IMR-90 (cell line): ENCODE measurements at regions not wholly inside any gene's neighbourhood (a gene's known extent, or its start where the extent isn't known, plus 50 kb on each side); places are given as distances from the start of the nearest gene placed in this dataset.

Source experiments
- ATAC-seq: fragments of 200-7000 bp; cut with Tn5 transposase; 2 replicates; pipeline ENCODE4 v1.9.1; 2020; ENCODE audit warnings: low read depth, mild to moderate bottlenecking, moderate library complexity
- BruUV-seq: library from RNA; stranded (reverse); fragments of 400-500 nt; replicated peaks from 2 replicates; lab custom pipeline; 2021; lab: Mats Ljungman, UMichigan
- CTCF ChIA-PET: fragments of 300-600 bp; formaldehyde crosslinking; extraction: SDS; loops from one replicate; lab custom pipeline; 2021; ENCODE audit warnings: antibody characterized with exemption; lab: Yijun Ruan, JAX
- POLR2A ChIA-PET: fragments of 300-600 bp; sonication (Branson Sonifier 250); formaldehyde crosslinking; loops from one replicate; lab custom pipeline; 2022; ENCODE audit warnings: antibody characterized with exemption; ENCODE audit not compliant: unreplicated experiment; lab: Charles Lee
- DNase-seq: peaks from one replicate; pipeline ENCODE4 v3.0.0; 2013
- H2AFZ ChIP-seq: replicated peaks from 2 replicates; pipeline ENCODE3; 2013; ENCODE audit warnings: low read length, mild to moderate bottlenecking; ENCODE audit not compliant: poor library complexity
- H2AK5ac ChIP-seq: 2 replicates; pipeline ENCODE4 v1.6.1; 2013; ENCODE audit warnings: low read depth, low read length, inconsistent platforms
- H2AK9ac ChIP-seq: replicated peaks from 2 replicates; pipeline ENCODE3; 2013; ENCODE audit warnings: mild to moderate bottlenecking, low read depth, low read length, moderate library complexity; ENCODE audit not compliant: poor library complexity
- H2BK120ac ChIP-seq: 2 replicates; pipeline ENCODE4 v1.6.1; 2013; ENCODE audit warnings: low read depth, low read length, inconsistent platforms
- H2BK15ac ChIP-seq: 3 replicates; pipeline ENCODE4 v1.6.1; 2013; ENCODE audit warnings: low read depth, low read length, inconsistent platforms
- H2BK20ac ChIP-seq: 2 replicates; pipeline ENCODE4 v1.6.1; 2013; ENCODE audit warnings: low read depth, mild to moderate bottlenecking, inconsistent platforms, low read length, moderate library complexity
- H2BK5ac ChIP-seq: 2 replicates; pipeline ENCODE4 v1.6.1; 2013; ENCODE audit warnings: mild to moderate bottlenecking, low read depth, low read length, inconsistent platforms; ENCODE audit not compliant: poor library complexity, severe bottlenecking
- H3K14ac ChIP-seq: replicated peaks from 2 replicates; pipeline ENCODE4 v1.6.1; 2013; ENCODE audit warnings: low read depth, low read length, inconsistent platforms
- H3K18ac ChIP-seq: 2 replicates; pipeline ENCODE4 v1.6.1; 2013; ENCODE audit warnings: low read depth, low read length, control low read depth
- H3K23ac ChIP-seq: 2 replicates; pipeline ENCODE4 v1.6.1; 2013; ENCODE audit warnings: low read depth, low read length, inconsistent platforms
- H3K27ac ChIP-seq: 2 replicates; pipeline ENCODE4 v1.5.1; 2013; ENCODE audit warnings: mild to moderate bottlenecking, control low read depth, low read length; ENCODE audit not compliant: insufficient read depth
- H3K27me3 ChIP-seq: 2 replicates; pipeline ENCODE4 v1.6.1; 2013; ENCODE audit warnings: low read length; ENCODE audit not compliant: control insufficient read depth, insufficient read depth
- H3K36me3 ChIP-seq: 2 replicates; pipeline ENCODE4 v1.6.1; 2013; ENCODE audit warnings: low read length, mixed read lengths; ENCODE audit not compliant: control insufficient read depth, insufficient read depth
- H3K4ac ChIP-seq: 2 replicates; pipeline ENCODE4 v1.6.1; 2013; ENCODE audit warnings: low read depth, low read length, inconsistent platforms
- H3K4me1 ChIP-seq: 2 replicates; pipeline ENCODE4 v1.6.1; 2013; ENCODE audit warnings: low read length, mixed read lengths; ENCODE audit not compliant: control insufficient read depth, insufficient read depth
- H3K4me2 ChIP-seq: 2 replicates; pipeline ENCODE4 v1.6.1; 2013; ENCODE audit warnings: low read depth, mild to moderate bottlenecking, control low read depth, low read length, moderate library complexity
- H3K4me3 ChIP-seq: 2 replicates; pipeline ENCODE4 v1.5.1; 2013; ENCODE audit warnings: low read depth, mild to moderate bottlenecking, control low read depth, low read length, moderate library complexity; ENCODE audit not compliant: insufficient read depth
- H3K56ac ChIP-seq: 2 replicates; pipeline ENCODE4 v1.6.1; 2013; ENCODE audit warnings: low read length, inconsistent platforms; ENCODE audit not compliant: insufficient read depth; ENCODE audit errors: extremely low read depth
- H3K79me1 ChIP-seq, 2 experiments: 2 replicates each; pipeline ENCODE4 v1.6.1; 2013; ENCODE audit warnings: low read length in 2 of 2, inconsistent platforms in 1 of 2, low read depth in 1 of 2
- H3K9ac ChIP-seq: 2 replicates; pipeline ENCODE4 v1.6.1; 2013; ENCODE audit warnings: low read depth, low read length, control low read depth
- H3K9me1 ChIP-seq: 2 replicates; pipeline ENCODE4 v1.6.1; 2013; ENCODE audit warnings: low read length, inconsistent platforms; ENCODE audit not compliant: insufficient read depth
- H3K9me3 ChIP-seq: 2 replicates; pipeline ENCODE4 v1.6.1; 2013; ENCODE audit warnings: low read length; ENCODE audit not compliant: control insufficient read depth, insufficient read depth
- H4K20me1 ChIP-seq: 2 replicates; pipeline ENCODE4 v1.6.1; 2013; ENCODE audit warnings: low read length, inconsistent platforms; ENCODE audit not compliant: insufficient read depth
- H4K5ac ChIP-seq: 2 replicates; pipeline ENCODE4 v1.6.1; 2013; ENCODE audit warnings: mild to moderate bottlenecking, low read depth, low read length, control low read depth
- H4K8ac ChIP-seq, 2 experiments: 2 replicates each; pipeline ENCODE4 v1.6.1; 2013; ENCODE audit warnings: low read depth in 2 of 2, low read length in 2 of 2, control low read depth in 1 of 2, inconsistent platforms in 1 of 2
- H4K91ac ChIP-seq: 2 replicates; pipeline ENCODE4 v1.6.1; 2013; ENCODE audit warnings: low read depth, low read length, inconsistent platforms; ENCODE audit not compliant: insufficient read depth
- BHLHE40 ChIP-seq: fragments of 150-350 bp; IDR thresholded peaks from 2 replicates; pipeline ENCODE4 v1.6.1; 2016; ENCODE audit warnings: mild to moderate bottlenecking, low read depth, low read length
- CEBPB ChIP-seq: IDR thresholded peaks from 2 replicates; pipeline ENCODE4 v1.6.1; 2012; ENCODE audit warnings: low read depth, low read length, improper control_type of control experiment
- CHD1 ChIP-seq: IDR thresholded peaks from 2 replicates; pipeline ENCODE4 v1.6.1; 2012; ENCODE audit warnings: low read depth, low read length, improper control_type of control experiment
- FOS ChIP-seq: fragments of 150-350 bp; IDR thresholded peaks from 2 replicates; pipeline ENCODE4 v1.6.1; 2016; ENCODE audit warnings: low read depth, low read length
- MAFK ChIP-seq: IDR thresholded peaks from 2 replicates; pipeline ENCODE4 v1.6.1; 2012; ENCODE audit warnings: low read depth, low read length, improper control_type of control experiment
- MAZ ChIP-seq: IDR thresholded peaks from 2 replicates; pipeline ENCODE4 v1.6.1; 2012; ENCODE audit warnings: low read depth, mild to moderate bottlenecking, low read length, improper control_type of control experiment, moderate library complexity, borderline replicate concordance
- MXI1 ChIP-seq: IDR thresholded peaks from 2 replicates; pipeline ENCODE4 v1.6.1; 2012; ENCODE audit warnings: low read depth, mild to moderate bottlenecking, low read length, moderate library complexity, borderline replicate concordance
- NFE2L2 ChIP-seq: fragments of 150-350 bp; IDR thresholded peaks from 2 replicates; pipeline ENCODE4 v1.6.1; 2016; ENCODE audit warnings: low read depth, mild to moderate bottlenecking, low read length
- POLR2A ChIP-seq: IDR thresholded peaks from 2 replicates; pipeline ENCODE4 v1.6.1; 2012; ENCODE audit warnings: mild to moderate bottlenecking, low read depth, low read length
- RAD21 ChIP-seq: IDR thresholded peaks from 2 replicates; pipeline ENCODE4 v1.6.1; 2012; ENCODE audit warnings: low read length, improper control_type of control experiment
- RCOR1 ChIP-seq: IDR thresholded peaks from 2 replicates; pipeline ENCODE4 v1.6.1; 2012; ENCODE audit warnings: mild to moderate bottlenecking, low read length, improper control_type of control experiment; ENCODE audit not compliant: insufficient replicate concordance
- RFX5 ChIP-seq: IDR thresholded peaks from 2 replicates; pipeline ENCODE4 v1.8.0; 2012; ENCODE audit warnings: low read depth, mild to moderate bottlenecking, low read length, moderate library complexity
- SMC3 ChIP-seq: fragments of 150-350 bp; IDR thresholded peaks from 2 replicates; pipeline ENCODE4 v1.6.1; 2016; ENCODE audit warnings: low read depth, mild to moderate bottlenecking, antibody characterized with exemption, low read length, moderate library complexity
- WGBS, 2 experiments: methylation state at CpG; one replicate each; pipeline versions ENCODE4 v1.1.5 to v1.1.7; 2013; ENCODE audit warnings: missing lambda C conversion rate in 2 of 2; ENCODE audit not compliant: insufficient read length in 1 of 2; ENCODE audit errors: extremely low coverage in 2 of 2; 5-methylcytosine and 5-hydroxymethylcytosine counted together
- dilution Hi-C: fragments of 300-500 bp; cut with HindIII; formaldehyde crosslinking; loops from one replicate; pipeline ENCODE4 v1.14.3; 2018; ENCODE audit warnings: low sequenced_read_pairs; ENCODE audit not compliant: unreplicated experiment
- in situ Hi-C: fragments of 300-500 bp; cut with MboI; formaldehyde crosslinking; loops from 3 replicates; pipeline ENCODE4 v1.14.3; 2019; ENCODE audit warnings: low sequenced_read_pairs, inconsistent platforms, mixed read lengths
- intact Hi-C: fragments of 100-400 bp; cut with micrococcal nuclease; formaldehyde crosslinking; loops from 2 replicates; pipeline ENCODE4 v1.10.0; 2022
- TF ChIP-seq, protein P1 (sequence below): fragments of 150-350 bp; IDR thresholded peaks from 2 replicates; pipeline ENCODE4 v1.6.1; 2017; ENCODE audit warnings: mild to moderate bottlenecking, antibody characterized with exemption, low read length, low read depth
- TF ChIP-seq, protein P2 (sequence below): conservative IDR thresholded peaks from 2 replicates; pipeline ENCODE4 v1.5.1; 2012; ENCODE audit warnings: mild to moderate bottlenecking, low read depth, low read length, improper control_type of control experiment
- TF ChIP-seq, protein P3 (sequence below): fragments of 150-350 bp; IDR thresholded peaks from 2 replicates; pipeline ENCODE4 v1.6.1; 2016; ENCODE audit warnings: low read depth, mild to moderate bottlenecking, low read length, moderate library complexity, borderline replicate concordance

DNA sequence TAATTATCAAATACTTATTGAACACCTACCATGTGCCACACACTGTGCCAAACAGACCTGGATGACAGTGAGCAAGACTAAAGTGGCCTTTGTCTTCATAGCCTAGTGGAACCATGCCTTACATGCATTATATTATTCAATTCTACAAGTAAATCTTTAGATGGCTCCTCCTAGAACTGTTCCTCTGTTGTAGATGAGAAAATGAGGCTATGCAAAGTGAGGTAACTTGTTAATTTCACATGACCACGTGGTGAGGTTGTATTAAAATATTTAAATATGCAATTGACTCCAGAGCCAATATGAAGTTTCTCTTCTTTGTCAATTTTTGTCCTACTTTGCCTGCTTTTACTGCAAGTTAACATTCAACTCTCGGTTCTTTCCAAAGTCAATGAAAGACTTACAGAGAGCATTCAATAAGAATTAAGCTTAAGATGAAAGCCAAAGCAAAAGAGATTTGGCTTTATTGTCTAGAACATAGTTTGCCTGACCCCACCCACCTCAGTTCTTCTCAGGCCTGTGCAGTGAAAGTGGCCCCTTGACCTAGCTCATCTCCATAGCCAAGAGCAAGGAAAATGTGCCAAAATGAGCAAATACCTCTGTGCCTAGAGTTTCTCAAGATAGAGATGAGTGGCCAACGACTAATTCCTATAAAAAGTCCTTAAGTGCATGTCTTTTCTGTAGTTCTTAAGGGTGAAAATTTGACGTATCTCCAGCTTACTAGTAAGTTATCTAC is 263.2 kb upstream of the NFIA start:
- Histone ChIP-seq H3K27ac (no peak overlapping the region), H2AK5ac (no peak overlapping the region), H3K4me1 (no peaks in the 10 kb centered on the region), H3K9me3 (no peaks in the 10 kb centered on the region), H2BK20ac (no peak overlapping the region), H3K4me2 (no peak overlapping the region), H3K4me3 (no peak overlapping the region), H3K36me3 (no peaks in the 10 kb centered on the region), H3K14ac (no peak overlapping the region), H3K9ac (no peak overlapping the region), H3K27me3 (no peaks in the 10 kb centered on the region), H2BK120ac (no peak overlapping the region), H3K4ac (no peak overlapping the region), H2BK5ac (no peak overlapping the region), H3K56ac (no peak overlapping the region), H4K91ac (no peak overlapping the region), H4K8ac (no peak overlapping the region), H2AK9ac (no peak overlapping the region), H2BK15ac (no peak overlapping the region), H4K5ac (no peak overlapping the region), H3K18ac (no peak overlapping the region), H2AFZ (no peak overlapping the region), H4K20me1 (no peaks in the 10 kb centered on the region), H3K79me1 (no peaks in the 10 kb centered on the region), H3K23ac (no peak overlapping the region), H3K9me1 (no peaks in the 10 kb centered on the region)
- dilution Hi-C loops (no loop called here), in situ Hi-C loops (no loop called here), intact Hi-C loops (no loop called here)
- no peak for DNase-seq
- TF ChIP-seq, protein P1, sequence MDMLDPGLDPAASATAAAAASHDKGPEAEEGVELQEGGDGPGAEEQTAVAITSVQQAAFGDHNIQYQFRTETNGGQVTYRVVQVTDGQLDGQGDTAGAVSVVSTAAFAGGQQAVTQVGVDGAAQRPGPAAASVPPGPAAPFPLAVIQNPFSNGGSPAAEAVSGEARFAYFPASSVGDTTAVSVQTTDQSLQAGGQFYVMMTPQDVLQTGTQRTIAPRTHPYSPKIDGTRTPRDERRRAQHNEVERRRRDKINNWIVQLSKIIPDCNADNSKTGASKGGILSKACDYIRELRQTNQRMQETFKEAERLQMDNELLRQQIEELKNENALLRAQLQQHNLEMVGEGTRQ, result no peak
- TF ChIP-seq NFE2L2 (no peak), MAZ (no peak), RCOR1 (no peak), RFX5 (no peak), CEBPB (no peak), MXI1 (no peak), FOS (no peak), POLR2A (no peak), MAFK (no peak), BHLHE40 (no peak), CHD1 (no peak), RAD21 (no peak), SMC3 (no peak)
- TF ChIP-seq, protein P2, sequence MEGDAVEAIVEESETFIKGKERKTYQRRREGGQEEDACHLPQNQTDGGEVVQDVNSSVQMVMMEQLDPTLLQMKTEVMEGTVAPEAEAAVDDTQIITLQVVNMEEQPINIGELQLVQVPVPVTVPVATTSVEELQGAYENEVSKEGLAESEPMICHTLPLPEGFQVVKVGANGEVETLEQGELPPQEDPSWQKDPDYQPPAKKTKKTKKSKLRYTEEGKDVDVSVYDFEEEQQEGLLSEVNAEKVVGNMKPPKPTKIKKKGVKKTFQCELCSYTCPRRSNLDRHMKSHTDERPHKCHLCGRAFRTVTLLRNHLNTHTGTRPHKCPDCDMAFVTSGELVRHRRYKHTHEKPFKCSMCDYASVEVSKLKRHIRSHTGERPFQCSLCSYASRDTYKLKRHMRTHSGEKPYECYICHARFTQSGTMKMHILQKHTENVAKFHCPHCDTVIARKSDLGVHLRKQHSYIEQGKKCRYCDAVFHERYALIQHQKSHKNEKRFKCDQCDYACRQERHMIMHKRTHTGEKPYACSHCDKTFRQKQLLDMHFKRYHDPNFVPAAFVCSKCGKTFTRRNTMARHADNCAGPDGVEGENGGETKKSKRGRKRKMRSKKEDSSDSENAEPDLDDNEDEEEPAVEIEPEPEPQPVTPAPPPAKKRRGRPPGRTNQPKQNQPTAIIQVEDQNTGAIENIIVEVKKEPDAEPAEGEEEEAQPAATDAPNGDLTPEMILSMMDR, result no peak
- TF ChIP-seq, protein P3, sequence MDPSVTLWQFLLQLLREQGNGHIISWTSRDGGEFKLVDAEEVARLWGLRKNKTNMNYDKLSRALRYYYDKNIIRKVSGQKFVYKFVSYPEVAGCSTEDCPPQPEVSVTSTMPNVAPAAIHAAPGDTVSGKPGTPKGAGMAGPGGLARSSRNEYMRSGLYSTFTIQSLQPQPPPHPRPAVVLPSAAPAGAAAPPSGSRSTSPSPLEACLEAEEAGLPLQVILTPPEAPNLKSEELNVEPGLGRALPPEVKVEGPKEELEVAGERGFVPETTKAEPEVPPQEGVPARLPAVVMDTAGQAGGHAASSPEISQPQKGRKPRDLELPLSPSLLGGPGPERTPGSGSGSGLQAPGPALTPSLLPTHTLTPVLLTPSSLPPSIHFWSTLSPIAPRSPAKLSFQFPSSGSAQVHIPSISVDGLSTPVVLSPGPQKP, result no peak
- ChIA-PET CTCF (interaction anchor here (0.6 kb wide), 1 partner anchor 153 kb away, joined by 3 read pairs; no protein-coding TSS in a partner anchor), POLR2A (no interaction called here)
- ATAC-seq, result no peak
- no TSS peak for BruUV-seq
- WGBS, 2 experiments, result no CpG with 5 or more reads among the region's 4 CpGs
